ENCODE measurements at regions not wholly inside any gene's neighbourhood (a gene's known extent, or its start where the extent isn't known, plus 50 kb on each side); places are given as distances from the start of the nearest gene placed in this dataset.

GRCh38 chr10:7014721-7015120 lies 396.1 kb downstream of the SFMBT2 start:
- H3K56ac ChIP-seq (ENCODE audit: insufficient read length, low read depth, low read length), result no peak overlapping the region
- Mint-ChIP-seq H3K27me3 (ENCODE audit: low read depth) (0 out of 2 replicates have a peak, but pooled peaks cover 2% of the 10 kb centered on the region), H3K9me3 (peaks cover 3 to 4% of the 10 kb centered on the region in 2 experiments), H3K36me3 (ENCODE audit: insufficient read depth in 1 of 3, low read depth in 3 of 3) (peaks cover 0 to 5% (median 0%) of the 10 kb centered on the region in 3 experiments; a peak in 4 of 7 replicates), H3K27ac (no peak overlapping the region), H3K4me1 (peaks cover 0 to 7% of the 10 kb centered on the region in 2 experiments; a peak in 2 of 4 replicates), H3K4me3 (no peak overlapping the region)
- no peaks in the 10 kb centered on the region for H3K23me2 ChIP-seq (ENCODE audit: insufficient read length, low read depth, low read length, poor library complexity, severe bottlenecking)
- H3K18ac ChIP-seq (ENCODE audit: insufficient read length, low read depth, low read length), result no peak overlapping the region
- H3K79me2 ChIP-seq (ENCODE audit: insufficient read depth, low read length), result no peaks in the 10 kb centered on the region
- no peak overlapping the region for H2AFZ ChIP-seq (ENCODE audit: low read length)
- no peak overlapping the region for H3K23ac ChIP-seq (ENCODE audit: insufficient read length, low read depth, low read length)
- no peaks in the 10 kb centered on the region for H3K27me3 ChIP-seq (ENCODE audit: insufficient read depth, low read length)
- H4K20me1 ChIP-seq (ENCODE audit: control insufficient read depth, insufficient read depth, insufficient read length), result no peaks in the 10 kb centered on the region
- no CpG with 5 or more reads among the region's 4 CpGs for WGBS (ENCODE audit: extremely low coverage, insufficient read length, low lambda C conversion rate)
- H2BK120ac ChIP-seq (ENCODE audit: low read depth, low read length, poor library complexity, severe bottlenecking), result no peak overlapping the region
- no peak overlapping the region for H4K91ac ChIP-seq (ENCODE audit: insufficient read length, low read depth, low read length)
- DNase-seq, result no peak
- no peak overlapping the region for H3K4me2 ChIP-seq (ENCODE audit: insufficient read depth, insufficient read length, low read length)
- H3T11ph ChIP-seq (ENCODE audit: low read length), result no peak overlapping the region
- H2BK12ac ChIP-seq (ENCODE audit: insufficient read length, low read depth, low read length), result no peak overlapping the region
- H4K8ac ChIP-seq (replicated peaks; ENCODE audit: insufficient read length, low read depth, low read length), result no peak overlapping the region
- no peak overlapping the region for H3K4ac ChIP-seq (ENCODE audit: low read depth, low read length)
- H3K79me1 ChIP-seq (ENCODE audit: insufficient read depth, low read depth, low read length, poor library complexity, severe bottlenecking), result no peaks in the 10 kb centered on the region
- no peaks in the 10 kb centered on the region for H3K4me1 ChIP-seq (ENCODE audit: insufficient read depth, low read length)
- no peak overlapping the region for H2BK5ac ChIP-seq (ENCODE audit: insufficient read length, low read length)
- no peak overlapping the region for H3K9ac ChIP-seq (ENCODE audit: extremely low read depth, insufficient read length, low read length)
- no peak overlapping the region for H2BK20ac ChIP-seq (ENCODE audit: low read depth, low read length, poor library complexity, severe bottlenecking)
- H3K14ac ChIP-seq (ENCODE audit: insufficient read depth, low read length), result no peak overlapping the region
- no peak for TF ChIP-seq CTCF (conservative IDR thresholded peaks at IDR 0.05)
- H2BK15ac ChIP-seq (ENCODE audit: low read depth, low read length), result no peak overlapping the region
- no peak overlapping the region for H3K27ac ChIP-seq (ENCODE audit: insufficient read length, low read depth, low read length)
- no peak overlapping the region for H4K5ac ChIP-seq (ENCODE audit: insufficient read length, low read depth, low read length)
- no peaks in the 10 kb centered on the region for H3K9me3 ChIP-seq (ENCODE audit: control insufficient read depth, low read depth, low read length)
- H2AK5ac ChIP-seq (ENCODE audit: insufficient read length, low read length), result no peak overlapping the region

Data from H9 (cell line).